ENCODE measurements at regions not wholly inside any gene's neighbourhood (a gene's known extent, or its start where the extent isn't known, plus 50 kb on each side); places are given as distances from the start of the nearest gene placed in this dataset.

DNA sequence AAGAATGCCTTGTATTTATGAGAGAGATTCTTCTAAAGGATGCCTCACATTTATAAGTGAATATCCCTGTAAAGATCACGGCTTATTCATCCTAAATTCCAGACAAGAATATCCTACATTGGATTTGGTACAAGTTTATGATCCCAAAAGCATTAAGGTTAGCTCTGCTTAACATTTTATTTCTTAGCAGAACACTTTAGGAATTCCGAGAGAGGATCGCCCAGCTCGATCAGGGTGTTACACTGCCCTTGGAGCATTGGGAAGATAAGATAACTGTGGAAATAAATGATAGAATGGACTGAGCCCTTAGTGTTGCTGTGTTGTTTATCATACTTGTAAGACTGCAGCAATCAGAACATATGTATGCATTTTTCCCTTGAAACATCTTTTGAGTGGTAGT lies 223.0 kb upstream of the CDIN1 start:
- TF ChIP-seq, protein P1, sequence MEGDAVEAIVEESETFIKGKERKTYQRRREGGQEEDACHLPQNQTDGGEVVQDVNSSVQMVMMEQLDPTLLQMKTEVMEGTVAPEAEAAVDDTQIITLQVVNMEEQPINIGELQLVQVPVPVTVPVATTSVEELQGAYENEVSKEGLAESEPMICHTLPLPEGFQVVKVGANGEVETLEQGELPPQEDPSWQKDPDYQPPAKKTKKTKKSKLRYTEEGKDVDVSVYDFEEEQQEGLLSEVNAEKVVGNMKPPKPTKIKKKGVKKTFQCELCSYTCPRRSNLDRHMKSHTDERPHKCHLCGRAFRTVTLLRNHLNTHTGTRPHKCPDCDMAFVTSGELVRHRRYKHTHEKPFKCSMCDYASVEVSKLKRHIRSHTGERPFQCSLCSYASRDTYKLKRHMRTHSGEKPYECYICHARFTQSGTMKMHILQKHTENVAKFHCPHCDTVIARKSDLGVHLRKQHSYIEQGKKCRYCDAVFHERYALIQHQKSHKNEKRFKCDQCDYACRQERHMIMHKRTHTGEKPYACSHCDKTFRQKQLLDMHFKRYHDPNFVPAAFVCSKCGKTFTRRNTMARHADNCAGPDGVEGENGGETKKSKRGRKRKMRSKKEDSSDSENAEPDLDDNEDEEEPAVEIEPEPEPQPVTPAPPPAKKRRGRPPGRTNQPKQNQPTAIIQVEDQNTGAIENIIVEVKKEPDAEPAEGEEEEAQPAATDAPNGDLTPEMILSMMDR (IDR thresholded peaks at IDR 0.05; ENCODE audit: unreplicated experiment), result no peak
- no peak for DNase-seq
- Mint-ChIP-seq H3K4me1 (ENCODE audit: low read depth, unreplicated experiment) (no peaks in the 10 kb centered on the region), H3K36me3 (ENCODE audit: insufficient read depth, unreplicated experiment) (no peaks in the 10 kb centered on the region), H3K9me3 (ENCODE audit: low read depth, unreplicated experiment) (no peaks in the 10 kb centered on the region), H3K27ac (ENCODE audit: unreplicated experiment) (no peak overlapping the region), H3K27me3 (ENCODE audit: unreplicated experiment) (no peaks in the 10 kb centered on the region), H3K4me3 (ENCODE audit: low read depth, unreplicated experiment) (no peak overlapping the region)
- CTCF ChIA-PET, result no interaction called here
- BruUV-seq (replicated peaks), result no TSS peak
- intact Hi-C loops (cut with micrococcal nuclease; ENCODE audit: unreplicated experiment), result no loop called here

DNA sequence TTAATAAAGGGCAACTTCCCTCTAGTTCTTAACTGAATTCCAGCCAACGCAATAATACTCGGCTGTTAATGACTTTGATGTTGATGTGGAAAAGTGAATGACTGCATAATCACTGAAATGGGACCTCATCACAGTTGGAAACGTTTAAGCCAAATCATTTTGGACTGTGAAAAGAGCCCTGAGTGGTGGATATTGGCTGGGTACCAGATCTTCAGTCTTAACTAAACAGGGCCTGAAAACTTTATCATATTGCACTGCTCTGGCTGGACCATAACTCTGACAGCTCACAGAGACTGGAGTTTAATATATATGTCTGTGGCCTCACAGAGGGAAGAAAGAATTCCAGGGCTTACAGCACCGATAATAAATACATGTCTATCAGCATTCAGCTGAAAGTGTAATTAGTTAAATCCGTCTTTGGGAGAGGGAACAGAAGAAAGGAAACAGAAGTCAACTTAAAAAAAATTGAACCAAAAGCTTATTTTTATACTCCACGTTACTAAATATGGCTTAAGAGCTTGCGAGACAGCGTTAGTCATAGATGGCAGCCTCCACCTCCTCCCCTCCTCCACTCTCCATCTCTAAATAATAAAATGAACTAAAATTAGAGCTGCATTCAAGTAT lies 222.3 kb upstream of the CDIN1 start:
- no peak for DNase-seq
- Mint-ChIP-seq H3K4me3 (ENCODE audit: low read depth, unreplicated experiment) (no peak overlapping the region), H3K4me1 (ENCODE audit: low read depth, unreplicated experiment) (no peaks in the 10 kb centered on the region), H3K36me3 (ENCODE audit: insufficient read depth, unreplicated experiment) (no peaks in the 10 kb centered on the region), H3K27ac (ENCODE audit: unreplicated experiment) (no peak overlapping the region), H3K9me3 (ENCODE audit: low read depth, unreplicated experiment) (no peaks in the 10 kb centered on the region), H3K27me3 (ENCODE audit: unreplicated experiment) (no peaks in the 10 kb centered on the region)
- CTCF ChIA-PET, result no interaction called here
- BruUV-seq (replicated peaks), result no TSS peak
- intact Hi-C loops (cut with micrococcal nuclease; ENCODE audit: unreplicated experiment), result no loop called here
- TF ChIP-seq, protein P1 (IDR thresholded peaks at IDR 0.05; ENCODE audit: unreplicated experiment), result no peak

DNA sequence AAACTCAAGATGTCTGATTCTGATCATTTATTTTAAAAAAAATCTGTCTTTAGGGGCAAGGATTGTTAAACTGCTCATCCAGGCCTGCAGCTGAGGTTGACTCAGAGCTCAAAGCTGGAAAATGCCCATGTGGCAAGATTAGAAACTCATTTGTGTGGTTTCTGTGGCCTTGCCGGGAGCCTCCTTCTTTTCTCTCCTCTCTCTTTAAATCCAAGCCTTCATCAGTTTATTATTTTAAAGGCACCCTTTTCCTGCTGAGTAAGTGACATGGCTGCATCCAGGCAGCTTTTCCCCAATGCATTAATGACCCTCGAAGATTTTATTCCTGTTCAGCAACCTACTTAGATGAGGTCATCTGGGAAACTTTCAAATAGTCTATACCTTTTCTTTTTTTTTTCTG lies 221.3 kb upstream of the CDIN1 start:
- Mint-ChIP-seq H3K4me3 (ENCODE audit: low read depth, unreplicated experiment) (no peak overlapping the region), H3K27me3 (ENCODE audit: unreplicated experiment) (no peaks in the 10 kb centered on the region), H3K27ac (ENCODE audit: unreplicated experiment) (no peak overlapping the region), H3K4me1 (ENCODE audit: low read depth, unreplicated experiment) (no peaks in the 10 kb centered on the region), H3K36me3 (ENCODE audit: insufficient read depth, unreplicated experiment) (no peaks in the 10 kb centered on the region), H3K9me3 (ENCODE audit: low read depth, unreplicated experiment) (no peaks in the 10 kb centered on the region)
- BruUV-seq (replicated peaks), result no TSS peak
- CTCF ChIA-PET, result no interaction called here
- TF ChIP-seq, protein P1 (IDR thresholded peaks at IDR 0.05; ENCODE audit: unreplicated experiment), result no peak
- intact Hi-C loops (cut with micrococcal nuclease; ENCODE audit: unreplicated experiment), result no loop called here
- no peak for DNase-seq

GRCh38 chr15:36358523-36358922 lies 220.9 kb upstream of the CDIN1 start:
- no TSS peak for BruUV-seq (replicated peaks)
- Mint-ChIP-seq H3K9me3 (ENCODE audit: low read depth, unreplicated experiment) (no peaks in the 10 kb centered on the region), H3K4me1 (ENCODE audit: low read depth, unreplicated experiment) (no peaks in the 10 kb centered on the region), H3K27ac (ENCODE audit: unreplicated experiment) (no peak overlapping the region), H3K36me3 (ENCODE audit: insufficient read depth, unreplicated experiment) (no peaks in the 10 kb centered on the region), H3K4me3 (ENCODE audit: low read depth, unreplicated experiment) (no peak overlapping the region), H3K27me3 (ENCODE audit: unreplicated experiment) (no peaks in the 10 kb centered on the region)
- TF ChIP-seq, protein P1 (IDR thresholded peaks at IDR 0.05; ENCODE audit: unreplicated experiment), result no peak
- CTCF ChIA-PET, result no interaction called here
- DNase-seq, result no peak
- intact Hi-C loops (cut with micrococcal nuclease; ENCODE audit: unreplicated experiment), result no loop called here

Data from Calu3 (cell line).